NCI-H748 treated with DMSO at 0.1 percent for 48 hours (cell line): ENCODE measurements at regions not wholly inside any gene's neighbourhood (a gene's known extent, or its start where the extent isn't known, plus 50 kb on each side); places are given as distances from the start of the nearest gene placed in this dataset.
"Not testable (repeated sequence)": the region's sequence is repeated elsewhere in the genome, so short reads cannot be mapped to it uniquely, and the experiment has no call there.

Experiments used
- DNase-seq: peaks from one replicate; lab custom pipeline; 2025; lab: John Stamatoyannopoulos, UW

DNA sequence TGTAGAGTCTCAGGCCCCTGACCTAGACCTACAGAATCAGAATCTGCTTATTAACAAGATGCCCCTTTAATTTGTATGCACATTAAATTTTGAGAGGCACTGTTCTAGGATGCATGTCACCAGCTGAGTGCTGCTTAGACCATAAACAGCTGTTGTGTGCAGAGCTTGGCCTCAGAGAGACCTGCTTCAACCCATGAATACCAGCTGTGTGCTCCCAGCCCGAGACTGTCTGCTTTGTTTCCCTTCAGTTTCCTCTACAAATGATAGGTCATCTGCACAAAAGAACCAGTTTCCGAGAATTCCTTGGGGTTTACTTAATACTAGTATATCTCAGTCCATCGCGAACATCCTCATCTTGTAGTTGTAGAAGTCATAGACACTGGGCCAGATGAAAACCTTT is 158.5 kb upstream of the PFN2 start:
- no peak for DNase-seq

DNA sequence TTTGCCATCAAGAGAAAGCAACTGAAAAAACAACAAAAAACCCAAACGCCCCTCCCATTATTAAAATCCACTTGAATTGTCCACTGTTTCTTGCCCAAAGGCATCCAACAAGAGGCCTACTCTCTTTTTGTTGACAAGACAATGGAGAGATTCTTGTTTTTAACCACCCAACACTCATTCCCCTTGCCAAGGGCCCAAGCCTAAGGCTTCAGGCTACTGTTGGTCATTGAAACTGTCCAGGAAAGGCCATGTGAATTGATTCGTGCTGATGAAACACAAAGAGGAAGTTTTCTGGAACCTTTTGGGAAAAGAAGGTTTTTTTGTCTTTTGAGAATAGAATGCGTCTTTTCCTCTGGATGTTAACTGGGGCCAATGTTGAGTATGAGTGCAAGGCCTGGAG is 157.4 kb upstream of the PFN2 start:
- no peak for DNase-seq

DNA sequence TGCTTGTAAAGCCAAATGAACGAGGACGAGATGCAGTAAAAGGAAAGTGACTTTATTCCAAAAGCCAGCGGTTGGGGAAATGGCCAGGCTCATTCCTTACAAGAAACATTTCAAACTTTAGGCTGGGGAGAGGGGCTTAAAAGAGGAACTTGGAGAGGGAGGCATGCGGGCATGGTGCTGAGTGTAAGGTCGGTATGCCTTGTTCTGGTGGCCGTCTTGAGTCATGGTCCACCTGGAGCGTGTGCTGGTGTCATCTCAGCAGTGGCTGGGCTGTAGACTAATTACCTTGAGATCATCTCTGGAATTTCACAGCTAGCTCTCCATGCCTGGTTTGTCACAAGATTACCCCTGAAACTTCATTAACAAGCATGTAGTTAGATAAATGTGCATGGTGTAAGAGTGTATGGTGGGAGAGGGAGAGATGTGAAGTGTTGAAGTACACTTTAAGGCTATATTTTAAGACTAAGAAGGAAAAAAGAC is 156.4 kb upstream of the PFN2 start:
- no peak for DNase-seq

DNA sequence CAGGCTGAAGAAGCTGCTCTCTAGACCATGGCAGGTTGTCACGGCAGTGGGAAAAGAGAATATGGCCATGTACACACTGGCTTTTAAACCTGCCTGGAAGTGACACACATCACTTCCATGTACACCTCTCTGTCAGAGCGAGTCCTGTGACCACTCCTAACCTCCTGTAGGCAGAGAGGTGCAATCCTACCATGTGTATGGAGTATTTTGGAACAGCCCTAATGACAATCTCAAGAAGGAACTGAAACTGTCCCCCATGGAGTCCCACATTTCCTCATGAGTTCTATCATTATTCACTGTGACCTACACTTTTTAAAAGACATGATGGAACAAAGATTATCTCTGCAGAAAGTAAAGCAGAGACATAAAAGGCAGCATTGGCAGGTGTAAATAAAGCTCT is 153.4 kb upstream of the PFN2 start:
- no peak for DNase-seq

- DNase-seq: not testable (repeated sequence)
Observed at GRCh38 chr3:150123249-150123648, 152.6 kb upstream of the PFN2 start.

- no peak for DNase-seq
Observed at GRCh38 chr3:150118219-150118618, 147.5 kb upstream of the PFN2 start.

- DNase-seq: no peak
Observed at GRCh38 chr3:150117076-150117475, 146.4 kb upstream of the PFN2 start.

GRCh38 chr3:150116196-150116595 is 145.5 kb upstream of the PFN2 start:
- DNase-seq: no peak

GRCh38 chr3:150114873-150115540 is 144.3 kb upstream of the PFN2 start:
- DNase-seq: no peak

GRCh38 chr3:150114273-150114672 is 143.6 kb upstream of the PFN2 start:
- DNase-seq: no peak

- peak; percentile 56 for DNase-seq
Observed at GRCh38 chr3:150110097-150110496, 139.4 kb upstream of the PFN2 start.

DNA sequence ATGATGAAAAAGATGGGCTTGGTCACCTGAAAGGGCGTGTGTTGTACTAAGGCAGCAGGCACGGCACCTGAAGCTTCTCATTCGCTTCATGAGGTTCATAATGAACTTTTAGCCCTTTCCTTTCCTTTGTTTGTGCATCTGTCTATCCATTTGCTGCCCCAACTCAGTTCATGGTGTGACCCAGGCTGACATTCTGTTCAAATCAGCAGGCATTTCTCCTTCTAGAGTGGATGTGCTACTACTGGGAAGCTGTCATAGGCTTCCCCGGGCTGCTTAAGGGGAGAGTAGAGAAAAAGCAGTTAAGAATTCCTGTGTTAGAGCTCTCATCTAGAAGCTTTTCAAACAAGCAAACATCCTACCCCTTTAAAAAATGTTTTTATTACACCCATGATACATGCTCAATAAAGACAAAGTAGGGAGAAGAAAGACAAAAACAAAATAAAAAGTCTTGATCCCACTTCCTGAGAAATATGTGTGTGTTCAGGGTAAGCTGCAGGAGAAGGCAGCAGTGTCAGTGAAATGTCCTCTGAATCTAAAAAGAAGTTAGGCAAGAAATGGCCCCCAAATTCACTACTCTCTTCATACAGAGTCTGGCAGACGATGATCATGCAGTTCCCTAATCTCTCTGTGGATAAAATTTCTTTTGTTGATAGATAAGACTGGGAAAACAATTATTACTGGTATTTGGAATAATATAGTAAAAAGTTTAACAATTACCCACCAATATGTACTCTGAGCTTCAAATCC is 136.9 kb upstream of the PFN2 start:
- no peak for DNase-seq

- no peak for DNase-seq
Observed at GRCh38 chr3:150106740-150107428, 136.2 kb upstream of the PFN2 start.

DNA sequence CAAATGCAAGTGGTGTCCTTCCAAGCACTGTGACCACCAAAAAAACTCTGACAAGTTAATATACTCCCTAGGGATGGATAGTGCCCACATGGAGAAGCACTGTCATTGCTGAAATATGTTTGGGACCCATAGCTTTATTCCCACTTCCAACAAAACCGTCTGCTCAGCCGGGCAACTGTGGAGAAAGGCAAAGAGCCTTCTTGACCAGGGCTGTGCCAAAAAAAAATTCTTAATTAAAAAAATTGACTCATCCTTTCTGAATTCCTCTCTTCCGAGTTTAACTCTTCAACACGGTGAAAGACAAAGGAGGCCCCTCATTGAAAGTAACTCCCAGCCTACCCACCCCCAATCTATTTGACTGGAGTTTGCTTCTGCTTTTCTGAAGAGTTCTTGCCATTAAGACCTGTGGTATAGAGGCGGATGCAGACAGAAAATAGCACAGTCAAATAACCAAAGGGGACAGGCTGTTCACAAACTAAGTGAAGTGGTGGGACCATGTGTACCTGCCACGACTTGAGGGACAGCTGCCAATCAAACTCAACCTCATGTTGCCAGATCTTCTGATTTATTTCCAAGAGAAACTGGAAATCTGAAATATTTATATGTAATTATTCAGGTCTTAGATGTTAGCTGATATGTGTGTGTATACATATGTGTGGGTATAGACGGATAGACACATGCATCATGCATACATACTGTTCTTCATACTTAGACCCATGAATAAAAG is 135.4 kb upstream of the PFN2 start:
- DNase-seq: no peak

DNA sequence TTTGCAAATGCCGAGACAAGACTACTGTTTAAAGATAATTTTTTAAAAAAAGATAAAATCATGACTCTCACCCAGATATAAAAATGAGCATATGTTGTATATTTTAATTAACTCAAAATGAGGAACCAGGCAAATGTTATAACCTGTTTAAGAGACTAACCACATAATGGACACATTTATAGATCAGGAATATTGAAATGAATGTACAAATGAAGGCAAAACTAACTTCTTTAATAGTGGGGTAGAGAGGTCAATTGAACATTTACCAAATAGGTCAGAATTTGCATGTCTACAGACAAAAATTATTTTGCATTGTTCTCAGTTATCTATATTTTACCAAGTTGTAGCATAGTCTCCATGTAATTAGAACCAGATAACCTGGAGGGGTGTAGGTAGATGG is 134.3 kb upstream of the PFN2 start:
- DNase-seq: no peak

DNA sequence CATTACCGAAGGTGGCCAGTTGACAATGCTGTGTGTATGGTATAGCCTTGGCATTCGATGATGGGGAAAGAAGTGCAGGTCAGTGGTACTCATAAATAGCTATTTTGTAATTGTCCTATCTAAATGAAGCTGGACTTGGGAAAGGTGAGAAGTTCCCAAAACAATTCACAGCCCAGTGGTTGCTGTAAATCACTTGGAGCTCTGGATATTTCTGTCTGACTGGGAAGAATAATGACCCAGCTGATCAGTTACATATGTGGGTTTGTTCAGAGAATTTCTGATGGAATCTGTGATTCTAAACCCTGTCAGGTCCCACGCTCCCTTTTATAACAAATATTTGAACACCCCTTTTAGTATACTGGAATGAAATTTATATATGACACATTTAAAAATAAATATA is 133.9 kb upstream of the PFN2 start:
- DNase-seq: no peak

DNA sequence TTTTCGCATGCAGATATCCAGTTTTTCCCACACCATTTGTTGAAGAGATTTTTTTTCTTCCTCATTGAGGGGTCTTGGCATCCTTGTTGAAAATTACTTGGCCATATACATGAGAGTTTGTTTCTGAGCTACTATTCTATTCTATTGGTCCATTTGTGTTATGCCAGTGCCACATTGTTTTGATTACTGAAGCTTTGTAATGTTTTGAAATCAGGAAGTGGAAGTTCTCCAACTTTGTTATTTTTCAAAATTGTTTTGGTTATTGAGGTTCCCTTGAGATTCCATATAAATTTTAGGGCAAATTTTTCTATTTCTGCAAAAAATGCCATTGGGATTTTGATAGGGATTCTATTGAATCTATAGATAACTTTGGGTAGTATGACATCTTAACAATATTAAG is 130.3 kb upstream of the PFN2 start:
- DNase-seq: no peak

DNA sequence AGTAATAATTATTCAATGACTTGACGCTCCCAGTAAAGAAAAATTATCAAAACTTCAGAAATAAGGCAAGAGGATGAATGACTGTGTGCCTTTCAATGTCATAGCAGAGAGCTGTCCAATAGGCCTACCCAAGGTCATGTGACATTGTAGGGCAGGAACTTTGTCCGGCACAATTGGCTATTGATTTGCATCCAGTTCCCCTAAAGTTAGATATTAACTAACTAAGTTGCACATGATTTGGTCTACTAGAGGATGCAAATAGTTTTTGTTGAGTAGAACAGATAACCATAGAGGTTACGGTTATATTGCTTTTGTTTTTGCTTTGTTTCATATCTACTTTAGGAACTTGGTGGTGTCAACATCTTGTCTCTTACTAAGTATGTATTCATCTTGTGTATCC is 127.9 kb upstream of the PFN2 start:
- DNase-seq: no peak

DNA sequence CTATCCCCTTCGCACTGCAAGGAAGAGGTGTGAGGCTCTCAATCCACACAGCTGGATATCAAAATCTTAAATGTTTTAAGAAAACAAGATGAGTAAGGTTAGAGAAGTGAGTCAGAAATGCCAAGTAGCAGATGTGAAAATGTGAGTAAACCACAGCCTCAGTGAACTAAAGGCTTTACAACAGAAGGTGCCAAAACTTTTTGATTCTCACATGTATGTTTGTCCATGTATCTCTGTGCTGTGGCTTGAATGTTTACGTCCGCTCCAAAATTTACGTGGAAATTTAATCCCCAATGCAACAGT is 126.8 kb upstream of the PFN2 start:
- DNase-seq: no peak

GRCh38 chr3:150096700-150097587 is 126.2 kb upstream of the PFN2 start:
- DNase-seq: no peak

- no peak for DNase-seq
Observed at GRCh38 chr3:150094150-150094933, 123.6 kb upstream of the PFN2 start.
